IMR-90 (cell line): ENCODE measurements at regions not wholly inside any gene's neighbourhood (a gene's known extent, or its start where the extent isn't known, plus 50 kb on each side); places are given as distances from the start of the nearest gene placed in this dataset.

ENCODE experiments used
- BHLHE40 ChIP-seq: fragments of 150-350 bp; IDR thresholded peaks from 2 replicates; pipeline ENCODE4 v1.6.1; 2016; ENCODE audit warnings: mild to moderate bottlenecking, low read depth, low read length
- CEBPB ChIP-seq: IDR thresholded peaks from 2 replicates; pipeline ENCODE4 v1.6.1; 2012; ENCODE audit warnings: low read depth, low read length, improper control_type of control experiment
- CTCF ChIP-seq: conservative IDR thresholded peaks from 2 replicates; pipeline ENCODE4 v1.5.1; 2012; ENCODE audit warnings: mild to moderate bottlenecking, low read depth, low read length, improper control_type of control experiment
- FOS ChIP-seq: fragments of 150-350 bp; IDR thresholded peaks from 2 replicates; pipeline ENCODE4 v1.6.1; 2016; ENCODE audit warnings: low read depth, low read length
- MAZ ChIP-seq: IDR thresholded peaks from 2 replicates; pipeline ENCODE4 v1.6.1; 2012; ENCODE audit warnings: low read depth, mild to moderate bottlenecking, low read length, improper control_type of control experiment, moderate library complexity, borderline replicate concordance
- MXI1 ChIP-seq: IDR thresholded peaks from 2 replicates; pipeline ENCODE4 v1.6.1; 2012; ENCODE audit warnings: low read depth, mild to moderate bottlenecking, low read length, moderate library complexity, borderline replicate concordance
- POLR2A ChIP-seq: IDR thresholded peaks from 2 replicates; pipeline ENCODE4 v1.6.1; 2012; ENCODE audit warnings: mild to moderate bottlenecking, low read depth, low read length
- RCOR1 ChIP-seq: IDR thresholded peaks from 2 replicates; pipeline ENCODE4 v1.6.1; 2012; ENCODE audit warnings: mild to moderate bottlenecking, low read length, improper control_type of control experiment; ENCODE audit not compliant: insufficient replicate concordance
- RFX5 ChIP-seq: IDR thresholded peaks from 2 replicates; pipeline ENCODE4 v1.8.0; 2012; ENCODE audit warnings: low read depth, mild to moderate bottlenecking, low read length, moderate library complexity
- SMC3 ChIP-seq: fragments of 150-350 bp; IDR thresholded peaks from 2 replicates; pipeline ENCODE4 v1.6.1; 2016; ENCODE audit warnings: low read depth, mild to moderate bottlenecking, antibody characterized with exemption, low read length, moderate library complexity
- TF ChIP-seq, protein P1 (sequence below): fragments of 150-350 bp; IDR thresholded peaks from 2 replicates; pipeline ENCODE4 v1.6.1; 2017; ENCODE audit warnings: mild to moderate bottlenecking, antibody characterized with exemption, low read length, low read depth
- TF ChIP-seq, protein P2 (sequence below): fragments of 150-350 bp; IDR thresholded peaks from 2 replicates; pipeline ENCODE4 v1.6.1; 2016; ENCODE audit warnings: low read depth, mild to moderate bottlenecking, low read length, moderate library complexity, borderline replicate concordance

GRCh38 chr14:53285821-53286220 lies 132.7 kb upstream of the DDHD1 start:
- TF ChIP-seq CTCF (no peak), CEBPB (no peak), POLR2A (no peak), MAZ (no peak), SMC3 (no peak), BHLHE40 (no peak), MXI1 (no peak), RCOR1 (no peak), RFX5 (no peak), FOS (no peak)
- TF ChIP-seq, protein P1, sequence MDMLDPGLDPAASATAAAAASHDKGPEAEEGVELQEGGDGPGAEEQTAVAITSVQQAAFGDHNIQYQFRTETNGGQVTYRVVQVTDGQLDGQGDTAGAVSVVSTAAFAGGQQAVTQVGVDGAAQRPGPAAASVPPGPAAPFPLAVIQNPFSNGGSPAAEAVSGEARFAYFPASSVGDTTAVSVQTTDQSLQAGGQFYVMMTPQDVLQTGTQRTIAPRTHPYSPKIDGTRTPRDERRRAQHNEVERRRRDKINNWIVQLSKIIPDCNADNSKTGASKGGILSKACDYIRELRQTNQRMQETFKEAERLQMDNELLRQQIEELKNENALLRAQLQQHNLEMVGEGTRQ, result no peak
- TF ChIP-seq, protein P2, sequence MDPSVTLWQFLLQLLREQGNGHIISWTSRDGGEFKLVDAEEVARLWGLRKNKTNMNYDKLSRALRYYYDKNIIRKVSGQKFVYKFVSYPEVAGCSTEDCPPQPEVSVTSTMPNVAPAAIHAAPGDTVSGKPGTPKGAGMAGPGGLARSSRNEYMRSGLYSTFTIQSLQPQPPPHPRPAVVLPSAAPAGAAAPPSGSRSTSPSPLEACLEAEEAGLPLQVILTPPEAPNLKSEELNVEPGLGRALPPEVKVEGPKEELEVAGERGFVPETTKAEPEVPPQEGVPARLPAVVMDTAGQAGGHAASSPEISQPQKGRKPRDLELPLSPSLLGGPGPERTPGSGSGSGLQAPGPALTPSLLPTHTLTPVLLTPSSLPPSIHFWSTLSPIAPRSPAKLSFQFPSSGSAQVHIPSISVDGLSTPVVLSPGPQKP, result no peak
